ENCODE measurements at regions not wholly inside any gene's neighbourhood (a gene's known extent, or its start where the extent isn't known, plus 50 kb on each side); places are given as distances from the start of the nearest gene placed in this dataset.

GRCh38 chr6:48933136-48933535 lies 529.9 kb downstream of the MMUT start:
- intact Hi-C loops (cut with micrococcal nuclease) = no loop called here
- Mint-ChIP-seq H3K4me3 (ENCODE audit: unreplicated experiment) (no peak overlapping the region), H3K27ac (ENCODE audit: low read depth, unreplicated experiment) (no peak overlapping the region), H3K36me3 (ENCODE audit: insufficient read depth, unreplicated experiment) (no peaks in the 10 kb centered on the region), H3K9me3 (ENCODE audit: unreplicated experiment) (peaks cover 25% of the 10 kb centered on the region), H3K4me1 (ENCODE audit: insufficient read depth, unreplicated experiment) (no peaks in the 10 kb centered on the region), H3K27me3 (ENCODE audit: insufficient read depth, unreplicated experiment) (no peaks in the 10 kb centered on the region)
- POLR2A ChIA-PET = no interaction called here
- no peak for DNase-seq (ENCODE audit: unreplicated experiment)
- TF ChIP-seq CTCF (IDR thresholded peaks at IDR 0.05; ENCODE audit: unreplicated experiment) = no peak
- BruUV-seq (replicated peaks) = no TSS peak
- CTCF ChIA-PET = interaction anchor here (0.6 to 0.7 kb wide), 2 partner anchors 151 to 378 kb away, joined by 3 read pairs; no protein-coding TSS in a partner anchor

- H3K27ac Mint-ChIP-seq (ENCODE audit: low read depth, unreplicated experiment) = no peak overlapping the region
- DNase-seq (ENCODE audit: unreplicated experiment) = no peak
- intact Hi-C loops (cut with micrococcal nuclease) = no loop called here
- BruUV-seq (replicated peaks) = no TSS peak
- H3K9me3 Mint-ChIP-seq (ENCODE audit: unreplicated experiment) = peaks cover 15% of the 10 kb centered on the region
- CTCF ChIA-PET = interaction anchor here (0.6 kb wide), 1 partner anchor 517 kb away, joined by 5 read pairs; no protein-coding TSS in a partner anchor
- H3K27me3 Mint-ChIP-seq (ENCODE audit: insufficient read depth, unreplicated experiment) = no peaks in the 10 kb centered on the region
- no peak overlapping the region for H3K4me3 Mint-ChIP-seq (ENCODE audit: unreplicated experiment)
- TF ChIP-seq CTCF (IDR thresholded peaks at IDR 0.05; ENCODE audit: unreplicated experiment) = no peak
- POLR2A ChIA-PET = no interaction called here
- H3K36me3 Mint-ChIP-seq (ENCODE audit: insufficient read depth, unreplicated experiment) = no peaks in the 10 kb centered on the region
- no peaks in the 10 kb centered on the region for H3K4me1 Mint-ChIP-seq (ENCODE audit: insufficient read depth, unreplicated experiment)
Observed at GRCh38 chr6:48928937-48929336, 534.1 kb downstream of the MMUT start.

GRCh38 chr6:48922837-48923236 lies 540.2 kb downstream of the MMUT start:
- ChIA-PET CTCF (no interaction called here), POLR2A (no interaction called here)
- no peaks in the 10 kb centered on the region for H3K9me3 Mint-ChIP-seq (ENCODE audit: unreplicated experiment)
- H3K27me3 Mint-ChIP-seq (ENCODE audit: insufficient read depth, unreplicated experiment) = no peaks in the 10 kb centered on the region
- H3K4me3 Mint-ChIP-seq (ENCODE audit: unreplicated experiment) = no peak overlapping the region
- TF ChIP-seq CTCF (IDR thresholded peaks at IDR 0.05; ENCODE audit: unreplicated experiment) = no peak
- no peaks in the 10 kb centered on the region for H3K4me1 Mint-ChIP-seq (ENCODE audit: insufficient read depth, unreplicated experiment)
- no peaks in the 10 kb centered on the region for H3K36me3 Mint-ChIP-seq (ENCODE audit: insufficient read depth, unreplicated experiment)
- H3K27ac Mint-ChIP-seq (ENCODE audit: low read depth, unreplicated experiment) = no peak overlapping the region
- DNase-seq (ENCODE audit: unreplicated experiment) = no peak
- intact Hi-C loops (cut with micrococcal nuclease) = no loop called here
- BruUV-seq (replicated peaks) = no TSS peak

GRCh38 chr6:48919555-48919954 lies 543.5 kb downstream of the MMUT start:
- no peaks in the 10 kb centered on the region for H3K4me1 Mint-ChIP-seq (ENCODE audit: insufficient read depth, unreplicated experiment)
- ChIA-PET CTCF (interaction anchor here (0.7 kb wide), 1 partner anchor 1131 kb away, joined by 3 read pairs; no protein-coding TSS in a partner anchor), POLR2A (interaction anchor here (0.7 kb wide), 2 partner anchors 155 to 170 kb away, joined by 3 read pairs; no protein-coding TSS in a partner anchor)
- no TSS peak for BruUV-seq (replicated peaks)
- H3K27ac Mint-ChIP-seq (ENCODE audit: low read depth, unreplicated experiment) = no peak overlapping the region
- no peak for DNase-seq (ENCODE audit: unreplicated experiment)
- intact Hi-C loops (cut with micrococcal nuclease) = no loop called here
- no peaks in the 10 kb centered on the region for H3K9me3 Mint-ChIP-seq (ENCODE audit: unreplicated experiment)
- TF ChIP-seq CTCF (IDR thresholded peaks at IDR 0.05; ENCODE audit: unreplicated experiment) = no peak
- H3K36me3 Mint-ChIP-seq (ENCODE audit: insufficient read depth, unreplicated experiment) = no peaks in the 10 kb centered on the region
- H3K27me3 Mint-ChIP-seq (ENCODE audit: insufficient read depth, unreplicated experiment) = no peaks in the 10 kb centered on the region
- no peak overlapping the region for H3K4me3 Mint-ChIP-seq (ENCODE audit: unreplicated experiment)

All from MCF 10A (cell line).